ENCODE measurements at regions not wholly inside any gene's neighbourhood (a gene's known extent, or its start where the extent isn't known, plus 50 kb on each side); places are given as distances from the start of the nearest gene placed in this dataset.
"Not testable (repeated sequence)": the region's sequence is repeated elsewhere in the genome, so short reads cannot be mapped to it uniquely, and the experiment has no call there.

GRCh38 chr14:87257421-87257820, 735.6 kb downstream of the GALC start:
- Histone ChIP-seq H3K4me3 (no peak overlapping the region), H3K36me3 (no peaks in the 10 kb centered on the region), H3K27me3 (no peaks in the 10 kb centered on the region), H3K9ac (ENCODE audit: low read depth in 2 of 2, low read length in 2 of 2) (no peak overlapping the region), H3K27ac (no peak overlapping the region), H3K9me3 (no peaks in the 10 kb centered on the region), H3K4me1 (no peaks in the 10 kb centered on the region)
- intact Hi-C loops (cut with DNase I), result no loop called here
- TF ChIP-seq CTCF (IDR thresholded peaks at IDR 0.05), result no peak
- DNase-seq, result no peak

GRCh38 chr14:87255058-87255457, 737.9 kb downstream of the GALC start:
- no peak for DNase-seq
- Histone ChIP-seq H3K36me3 (no peaks in the 10 kb centered on the region), H3K27ac (no peak overlapping the region), H3K9me3 (no peaks in the 10 kb centered on the region), H3K4me1 (no peaks in the 10 kb centered on the region), H3K9ac (ENCODE audit: low read depth in 2 of 2, low read length in 2 of 2) (no peak overlapping the region), H3K27me3 (no peaks in the 10 kb centered on the region), H3K4me3 (no peak overlapping the region)
- no peak for TF ChIP-seq CTCF (IDR thresholded peaks at IDR 0.05)
- intact Hi-C loops (cut with DNase I), result no loop called here

GRCh38 chr14:87254331-87254874, 738.6 kb downstream of the GALC start:
- Histone ChIP-seq H3K27me3 (no peaks in the 10 kb centered on the region), H3K4me3 (no peak overlapping the region), H3K4me1 (no peaks in the 10 kb centered on the region), H3K9ac (ENCODE audit: low read depth in 2 of 2, low read length in 2 of 2) (no peak overlapping the region), H3K36me3 (no peaks in the 10 kb centered on the region), H3K27ac (no peak overlapping the region), H3K9me3 (no peaks in the 10 kb centered on the region)
- TF ChIP-seq CTCF (IDR thresholded peaks at IDR 0.05), result no peak
- no peak for DNase-seq
- intact Hi-C loops (cut with DNase I), result no loop called here

DNA sequence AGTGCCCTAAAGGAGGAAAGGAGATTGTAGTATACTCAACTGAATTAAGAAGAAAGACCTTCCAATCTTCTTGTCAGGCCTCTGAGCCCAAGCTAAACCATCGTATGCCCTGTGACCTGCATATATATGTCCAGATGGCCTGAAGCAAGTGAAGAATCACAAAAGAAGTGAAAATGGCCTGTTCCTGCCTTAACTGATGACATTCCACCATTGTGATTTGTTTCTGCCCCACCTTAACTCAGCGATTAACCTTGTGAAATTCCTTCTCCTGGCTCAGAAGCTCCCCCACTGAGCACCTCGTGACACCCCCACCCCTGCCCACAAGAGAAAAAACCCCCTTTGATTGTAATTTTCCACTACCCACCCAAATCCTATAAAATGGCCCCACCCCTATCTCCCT, 739.2 kb downstream of the GALC start:
- H3K4me3 ChIP-seq; intact Hi-C loops (cut with DNase I); H3K27me3 ChIP-seq: not testable (repeated sequence)

GRCh38 chr14:87252103-87252502, 740.9 kb downstream of the GALC start:
- no peak for DNase-seq
- no peaks in the 10 kb centered on the region for H3K27me3 ChIP-seq
- H3K9ac ChIP-seq (ENCODE audit: low read depth in 2 of 2, low read length in 2 of 2), result no peak overlapping the region
- intact Hi-C loops (cut with DNase I), result no loop called here
- no peak overlapping the region for H3K27ac ChIP-seq
- no peaks in the 10 kb centered on the region for H3K4me1 ChIP-seq
- no peaks in the 10 kb centered on the region for H3K9me3 ChIP-seq
- TF ChIP-seq CTCF (IDR thresholded peaks at IDR 0.05), result no peak
- H3K36me3 ChIP-seq, result no peaks in the 10 kb centered on the region
- H3K4me3 ChIP-seq, result no peak overlapping the region

More for the DNA sequence above, 739.2 kb downstream of the GALC start:
- not testable (repeated sequence) for H3K27ac ChIP-seq; H3K9me3 ChIP-seq; H3K9ac ChIP-seq (ENCODE audit: low read depth in 2 of 2, low read length in 2 of 2); DNase-seq; H3K4me1 ChIP-seq; H3K36me3 ChIP-seq

DNA sequence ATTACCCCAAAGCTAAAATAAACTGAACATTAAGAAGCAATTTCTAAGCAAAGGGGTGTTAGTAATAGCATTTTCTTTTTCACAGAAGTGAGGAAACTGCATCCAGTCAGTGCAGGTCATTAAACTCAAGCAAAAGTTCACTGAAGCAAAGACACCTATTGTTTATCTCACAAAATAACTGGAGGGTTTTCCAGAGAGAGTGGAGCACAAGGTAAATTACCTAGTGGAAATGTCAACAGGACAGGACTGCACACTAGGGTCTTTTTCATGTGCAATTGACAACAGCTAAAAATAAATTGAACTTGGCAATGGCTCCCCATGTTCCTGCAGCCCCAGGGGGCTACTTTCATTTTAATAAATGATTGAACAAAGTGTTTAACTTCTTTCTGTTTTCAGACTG, 742.0 kb downstream of the GALC start:
- intact Hi-C loops (cut with DNase I), result no loop called here
- no peaks in the 10 kb centered on the region for H3K9me3 ChIP-seq
- H3K4me1 ChIP-seq, result no peaks in the 10 kb centered on the region

More for the DNA sequence above, 742.0 kb downstream of the GALC start:
- Histone ChIP-seq H3K27ac (no peak overlapping the region), H3K9ac (ENCODE audit: low read depth in 2 of 2, low read length in 2 of 2) (no peak overlapping the region), H3K4me3 (no peak overlapping the region), H3K27me3 (no peaks in the 10 kb centered on the region), H3K36me3 (no peaks in the 10 kb centered on the region)
- DNase-seq, result no peak
- no peak for TF ChIP-seq CTCF (IDR thresholded peaks at IDR 0.05)

All from colonic mucosa (tissue), 4 donors.